Activated CD4-positive, alpha-beta T cell treated with anti-CD3 and anti-CD28 coated beads, Interleukin-2, Interleukin-6, amounts not matched to agents 100 ng/mL and 50 ng/mL, durations not matched to agents 16 hours and 8 hours (primary cell): ENCODE measurements at regions not wholly inside any gene's neighbourhood (a gene's known extent, or its start where the extent isn't known, plus 50 kb on each side); places are given as distances from the start of the nearest gene placed in this dataset.

ENCODE experiments used
- DNase-seq: peaks from one replicate; pipeline ENCODE4 v3.0.0-alpha.2; 2020

DNA sequence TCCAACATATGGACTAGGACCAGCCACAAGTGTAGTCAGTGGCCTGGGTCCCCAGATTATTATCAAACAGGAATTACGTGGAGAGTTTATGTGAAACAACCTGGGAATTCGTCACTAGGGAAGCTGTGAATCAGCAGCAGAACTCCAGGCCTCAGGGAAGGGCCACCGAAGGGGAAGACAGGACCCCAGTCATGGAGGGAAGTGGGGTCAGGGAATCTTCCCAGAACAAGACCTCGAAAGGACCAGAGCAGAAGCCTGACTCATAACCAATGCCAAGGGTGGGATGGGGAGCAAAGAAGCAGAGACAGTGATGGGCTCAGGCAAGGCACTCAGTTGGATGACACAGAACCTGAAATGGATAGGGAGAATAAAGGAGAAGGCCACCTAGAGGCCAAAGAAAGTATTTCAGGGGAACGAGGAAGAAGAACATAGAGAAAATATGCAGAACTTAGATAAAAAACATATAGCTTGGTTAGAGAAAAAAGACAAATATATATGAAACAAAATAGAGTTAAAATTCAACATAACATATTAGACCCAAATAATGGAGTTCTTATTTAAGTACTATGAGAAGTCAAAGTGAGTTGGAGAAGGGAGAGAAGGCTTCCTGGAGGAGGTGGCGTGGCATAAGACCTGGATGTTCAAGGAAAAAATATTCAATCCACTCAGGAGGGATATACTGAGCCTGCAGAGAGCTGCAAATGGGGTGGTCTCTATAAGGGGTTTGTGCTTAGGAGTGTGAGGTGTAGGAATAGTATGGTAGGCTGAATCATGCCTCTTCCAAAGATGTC is 66.7 kb upstream of the CAST start:
- peak; percentile 49 for DNase-seq

GRCh38 chr5:96597438-96598020 is 64.6 kb upstream of the CAST start:
- DNase-seq: peak; percentile 11

DNA sequence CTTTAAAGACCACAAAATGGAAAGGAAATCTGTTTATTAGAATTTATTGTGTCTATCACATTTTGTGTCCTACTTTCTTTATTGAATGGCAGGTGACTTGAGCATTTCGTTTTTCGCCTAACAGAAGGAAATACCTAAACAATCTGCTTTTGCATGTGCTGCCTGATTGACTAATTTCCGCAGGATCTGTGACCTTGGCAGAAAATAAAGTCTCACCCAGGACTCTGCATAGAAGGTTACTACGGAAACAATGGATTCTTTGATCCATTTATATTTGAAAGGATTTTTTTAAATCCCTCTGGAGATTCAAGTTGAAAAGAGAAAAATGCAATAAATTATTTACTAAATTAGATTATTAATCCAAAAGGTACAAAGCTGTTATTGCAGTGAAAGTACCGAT is 61.0 kb upstream of the CAST start:
- no peak for DNase-seq

- peak; percentile 82 for DNase-seq
Measured at GRCh38 chr5:96601715-96602244, 60.4 kb upstream of the CAST start.

DNA sequence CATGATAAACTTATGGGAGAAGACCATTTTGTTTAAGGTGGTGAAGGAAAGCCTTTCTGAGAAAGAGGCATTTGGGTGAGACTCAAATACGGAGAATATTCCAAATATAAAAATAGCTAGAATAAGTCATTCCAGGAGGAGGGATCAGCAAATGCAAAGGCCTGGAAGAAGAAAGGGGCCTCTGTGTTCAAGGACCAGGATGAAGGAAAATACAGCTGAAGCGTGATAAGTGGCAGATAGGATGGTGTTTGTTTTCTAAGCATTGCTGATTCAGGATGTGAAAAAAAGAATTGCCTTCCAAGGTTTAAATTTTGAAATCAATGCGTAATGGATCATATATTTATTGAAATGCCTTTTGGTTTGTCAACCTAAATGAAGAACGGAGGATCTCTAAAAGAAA is 59.4 kb upstream of the CAST start:
- no peak for DNase-seq

GRCh38 chr5:96605144-96605837 is 56.9 kb upstream of the CAST start:
- no peak for DNase-seq

DNA sequence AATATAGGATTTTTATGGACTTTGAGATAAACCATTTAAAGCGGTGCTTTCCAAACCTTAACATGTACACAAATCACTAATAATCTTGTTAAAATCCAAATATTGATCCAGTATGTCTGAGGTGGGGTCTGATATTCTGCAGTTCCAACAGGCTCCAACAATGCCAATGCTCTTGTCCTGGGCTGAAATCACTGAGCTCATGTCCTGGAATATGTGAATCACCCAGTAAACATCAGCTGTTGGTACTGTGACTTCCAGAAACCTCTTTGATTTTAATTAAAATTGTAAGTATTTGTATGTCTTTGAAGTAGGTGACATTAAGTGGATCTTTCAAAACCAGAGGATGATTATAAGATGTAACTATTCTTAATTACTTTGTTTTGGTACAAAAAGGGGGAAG is 52.8 kb upstream of the CAST start:
- no peak for DNase-seq

DNA sequence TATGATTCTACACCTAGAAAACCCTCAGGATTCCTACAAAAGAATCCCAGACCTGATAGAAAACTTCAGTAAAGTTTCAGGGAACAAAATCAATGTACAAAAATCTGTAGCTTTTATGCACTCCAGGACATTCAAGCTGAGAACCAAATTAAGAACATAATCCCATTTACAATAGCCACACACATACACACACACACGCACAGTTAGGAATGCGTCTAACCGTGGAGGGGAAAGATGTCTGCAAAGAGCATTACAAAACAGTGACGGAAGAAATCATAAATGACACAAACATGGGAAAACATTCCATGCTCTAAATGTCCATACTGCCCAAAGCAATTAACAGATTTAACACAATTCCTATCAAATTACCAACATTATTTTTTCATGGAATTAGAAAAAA is 51.4 kb upstream of the CAST start:
- DNase-seq: no peak

GRCh38 chr5:96611946-96612345 is 50.2 kb upstream of the CAST start:
- no peak for DNase-seq
